HEK293 (cell line): ENCODE measurements at regions not wholly inside any gene's neighbourhood (a gene's known extent, or its start where the extent isn't known, plus 50 kb on each side); places are given as distances from the start of the nearest gene placed in this dataset.

Source experiments
- CTCF ChIP-seq: fragments of 450-650 bp; formaldehyde crosslinking; IDR thresholded peaks from 2 replicates; pipeline ENCODE4 v1.5.1; 2016; ENCODE audit warnings: missing biosample characterization, missing genetic modification characterization
- HOXA7 ChIP-seq: sonication (generic); formaldehyde crosslinking; IDR thresholded peaks from 2 replicates; pipeline ENCODE4 v1.8.1; 2022; ENCODE audit warnings: missing genetic modification reagents, borderline replicate concordance
- PATZ1 ChIP-seq: fragments of 450-650 bp; formaldehyde crosslinking; IDR thresholded peaks from 2 replicates; pipeline ENCODE4 v1.5.1; 2016; ENCODE audit warnings: missing biosample characterization, missing genetic modification characterization
- PRDM10 ChIP-seq: fragments of 450-650 bp; formaldehyde crosslinking; IDR thresholded peaks from 2 replicates; pipeline ENCODE4 v1.5.1; 2016; ENCODE audit warnings: missing biosample characterization, missing genetic modification characterization
- TCF7L2 ChIP-seq: IDR thresholded peaks from 2 replicates; pipeline ENCODE4 v1.6.1; 2011; ENCODE audit warnings: low read depth, mild to moderate bottlenecking, inconsistent platforms, low read length, moderate library complexity, borderline replicate concordance
- WT1 ChIP-seq: fragments of 450-650 bp; formaldehyde crosslinking; IDR thresholded peaks from 2 replicates; pipeline ENCODE4 v1.5.1; 2016; ENCODE audit warnings: missing biosample characterization, missing genetic modification characterization
- YY2 ChIP-seq: fragments of 450-650 bp; formaldehyde crosslinking; IDR thresholded peaks from 2 replicates; pipeline ENCODE4 v1.5.1; 2016; ENCODE audit warnings: missing biosample characterization, missing genetic modification characterization
- ZBTB1 ChIP-seq: fragments of 450-650 bp; formaldehyde crosslinking; IDR thresholded peaks from 2 replicates; pipeline ENCODE4 v1.5.1; 2016; ENCODE audit warnings: missing biosample characterization, missing genetic modification characterization
- ZBTB44 ChIP-seq: fragments of 450-650 bp; IDR thresholded peaks from 2 replicates; pipeline ENCODE4 v1.5.1; 2018; ENCODE audit warnings: missing biosample characterization, mild to moderate bottlenecking, missing genetic modification characterization
- ZEB2 ChIP-seq: fragments of 450-650 bp; formaldehyde crosslinking; IDR thresholded peaks from 2 replicates; pipeline ENCODE4 v1.5.1; 2016; ENCODE audit warnings: missing biosample characterization, missing genetic modification characterization
- ZNF19 ChIP-seq: fragments of 450-650 bp; formaldehyde crosslinking; IDR thresholded peaks from 2 replicates; pipeline ENCODE4; 2016; ENCODE audit warnings: missing biosample characterization, missing genetic modification characterization, low read depth
- ZNF239 ChIP-seq: fragments of 450-650 bp; formaldehyde crosslinking; IDR thresholded peaks from 2 replicates; pipeline ENCODE4 v1.5.1; 2016; ENCODE audit warnings: missing biosample characterization, missing genetic modification characterization
- ZSCAN30 ChIP-seq: fragments of 450-650 bp; IDR thresholded peaks from 2 replicates; pipeline ENCODE4 v1.5.1; 2018; ENCODE audit warnings: missing biosample characterization, mild to moderate bottlenecking, missing genetic modification characterization, moderate library complexity

- TF ChIP-seq PRDM10, result no peak
- TF ChIP-seq ZNF239, result no peak
- TF ChIP-seq ZBTB44 (tag by site-specific recombination), result no peak
- no peak for TF ChIP-seq HOXA7
- TF ChIP-seq CTCF (tag by site-specific recombination), result no peak
- TF ChIP-seq TCF7L2, result no peak
- no peak for TF ChIP-seq ZEB2 (tag by site-specific recombination)
- TF ChIP-seq ZBTB1 (tag by site-specific recombination), result no peak
- no peak for TF ChIP-seq PATZ1 (tag by site-specific recombination)
- TF ChIP-seq ZSCAN30 (tag by site-specific recombination), result no peak
- no peak for TF ChIP-seq WT1 (tag by site-specific recombination)
- TF ChIP-seq ZNF19, result no peak
- no peak for TF ChIP-seq YY2 (tag by site-specific recombination)
These were observed 94.6 kb downstream of the RTP5 start for GRCh38 chr2:241964133-241964532.
